ENCODE measurements at regions not wholly inside any gene's neighbourhood (a gene's known extent, or its start where the extent isn't known, plus 50 kb on each side); places are given as distances from the start of the nearest gene placed in this dataset.

DNA sequence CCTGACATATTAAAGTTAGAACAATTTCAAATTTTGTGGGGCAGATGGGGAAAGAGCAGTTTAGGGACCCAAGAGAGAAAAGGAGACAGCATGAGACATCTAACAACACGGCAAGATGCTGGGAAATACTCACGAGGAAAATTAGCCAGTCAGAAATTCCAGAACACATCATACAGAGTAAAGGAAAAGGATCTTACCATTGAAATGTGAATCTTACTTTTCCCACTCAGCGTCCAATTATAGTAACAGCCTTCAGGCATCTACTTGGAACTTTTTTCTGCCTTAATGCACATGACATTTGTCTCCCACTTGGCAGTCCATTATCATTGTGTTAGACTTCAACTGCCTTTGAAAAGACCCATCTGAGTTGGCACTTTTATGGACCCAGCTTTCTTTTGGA lies 189.7 kb upstream of the SLC27A6 start:
- TF ChIP-seq, protein P1, sequence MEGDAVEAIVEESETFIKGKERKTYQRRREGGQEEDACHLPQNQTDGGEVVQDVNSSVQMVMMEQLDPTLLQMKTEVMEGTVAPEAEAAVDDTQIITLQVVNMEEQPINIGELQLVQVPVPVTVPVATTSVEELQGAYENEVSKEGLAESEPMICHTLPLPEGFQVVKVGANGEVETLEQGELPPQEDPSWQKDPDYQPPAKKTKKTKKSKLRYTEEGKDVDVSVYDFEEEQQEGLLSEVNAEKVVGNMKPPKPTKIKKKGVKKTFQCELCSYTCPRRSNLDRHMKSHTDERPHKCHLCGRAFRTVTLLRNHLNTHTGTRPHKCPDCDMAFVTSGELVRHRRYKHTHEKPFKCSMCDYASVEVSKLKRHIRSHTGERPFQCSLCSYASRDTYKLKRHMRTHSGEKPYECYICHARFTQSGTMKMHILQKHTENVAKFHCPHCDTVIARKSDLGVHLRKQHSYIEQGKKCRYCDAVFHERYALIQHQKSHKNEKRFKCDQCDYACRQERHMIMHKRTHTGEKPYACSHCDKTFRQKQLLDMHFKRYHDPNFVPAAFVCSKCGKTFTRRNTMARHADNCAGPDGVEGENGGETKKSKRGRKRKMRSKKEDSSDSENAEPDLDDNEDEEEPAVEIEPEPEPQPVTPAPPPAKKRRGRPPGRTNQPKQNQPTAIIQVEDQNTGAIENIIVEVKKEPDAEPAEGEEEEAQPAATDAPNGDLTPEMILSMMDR (IDR thresholded peaks at IDR 0.05) = no peak
- TF ChIP-seq POLR2A (IDR thresholded peaks at IDR 0.05) (no peak), EP300 (IDR thresholded peaks at IDR 0.05) (no peak)
